CD4-positive, alpha-beta T cell treated with Interleukin-15 for 4 hours (primary cell): ENCODE measurements at regions not wholly inside any gene's neighbourhood (a gene's known extent, or its start where the extent isn't known, plus 50 kb on each side); places are given as distances from the start of the nearest gene placed in this dataset.
"Not testable (repeated sequence)": the region's sequence is repeated elsewhere in the genome, so short reads cannot be mapped to it uniquely, and the experiment has no call there.

Source experiments
- DNase-seq: peaks from one replicate; pipeline ENCODE4 v3.0.0-alpha.2; 2020; ENCODE audit warnings: low spot score

DNA sequence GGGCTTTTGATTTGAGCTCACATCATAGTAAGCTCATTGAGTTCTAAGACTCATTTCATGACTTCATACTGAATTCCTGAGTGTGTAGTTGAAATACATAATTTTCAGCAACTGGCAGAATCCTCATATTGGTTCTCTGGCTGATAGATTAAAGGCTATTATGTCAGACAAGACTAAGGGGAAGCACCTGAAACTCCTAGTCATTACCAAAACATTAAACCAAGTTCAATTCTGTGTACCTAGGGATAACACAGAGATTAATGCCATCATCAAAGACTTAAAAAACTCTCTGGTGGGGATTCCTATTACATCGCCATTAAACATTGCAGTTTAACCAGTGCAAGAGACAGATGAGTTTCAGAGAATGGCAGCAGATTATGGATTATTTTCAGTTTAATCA, 339.1 kb downstream of the PTPRC start:
- no peak for DNase-seq

DNA sequence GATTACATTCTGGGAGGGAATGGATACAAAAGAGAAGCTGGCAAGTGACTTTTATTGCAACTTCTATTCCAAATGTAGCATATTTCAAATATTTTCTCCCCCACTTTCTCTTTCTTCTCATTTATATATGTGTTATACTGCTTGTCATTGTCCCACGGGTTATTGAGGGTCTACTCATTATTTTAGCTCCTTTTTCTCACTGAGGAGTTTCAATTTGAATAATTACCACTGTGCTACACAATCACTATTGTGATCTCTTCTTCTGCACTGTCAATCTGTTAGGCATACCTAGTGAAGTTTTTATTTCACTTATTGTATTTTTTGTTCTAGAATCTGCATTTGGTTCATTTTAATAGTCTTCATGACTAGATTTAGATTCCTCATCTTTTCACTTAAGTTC, 339.7 kb downstream of the PTPRC start:
- DNase-seq: no peak

DNA sequence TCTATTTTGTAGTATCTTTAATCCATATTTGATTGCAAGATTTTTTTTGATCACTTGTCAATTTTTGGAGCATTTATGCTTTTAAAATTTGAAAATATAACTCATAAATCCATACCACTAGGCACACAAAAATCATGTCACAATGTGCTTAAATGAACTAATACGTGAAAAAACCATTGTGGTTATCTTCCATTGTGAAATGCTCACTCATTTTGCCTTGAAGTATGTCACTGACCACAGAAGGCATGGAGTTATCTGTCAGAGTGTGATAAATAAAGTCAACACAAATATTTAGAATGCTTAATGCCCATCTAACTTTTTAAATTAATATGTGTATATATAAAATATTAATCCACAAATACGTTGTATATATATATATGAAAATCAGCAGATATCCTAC, 347.2 kb downstream of the PTPRC start:
- no peak for DNase-seq

DNA sequence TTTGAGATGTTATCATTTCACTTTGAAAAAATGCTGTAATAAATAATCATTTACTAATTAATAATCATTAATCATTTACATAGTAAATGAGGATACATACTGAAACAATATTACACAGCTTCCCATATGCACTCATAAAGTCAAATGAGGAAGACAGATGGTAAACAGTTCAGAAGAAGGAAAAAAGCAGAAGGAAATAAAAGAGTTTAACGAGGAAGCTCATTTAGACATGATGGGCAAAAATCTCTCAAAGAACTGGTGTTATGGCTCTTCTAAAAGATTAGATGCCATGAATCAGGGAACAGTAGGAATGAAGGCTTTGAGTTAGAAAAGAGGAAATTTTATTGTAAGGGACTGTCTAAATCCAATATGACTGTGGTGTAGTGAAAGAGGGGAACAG, 347.6 kb downstream of the PTPRC start:
- no peak for DNase-seq

DNA sequence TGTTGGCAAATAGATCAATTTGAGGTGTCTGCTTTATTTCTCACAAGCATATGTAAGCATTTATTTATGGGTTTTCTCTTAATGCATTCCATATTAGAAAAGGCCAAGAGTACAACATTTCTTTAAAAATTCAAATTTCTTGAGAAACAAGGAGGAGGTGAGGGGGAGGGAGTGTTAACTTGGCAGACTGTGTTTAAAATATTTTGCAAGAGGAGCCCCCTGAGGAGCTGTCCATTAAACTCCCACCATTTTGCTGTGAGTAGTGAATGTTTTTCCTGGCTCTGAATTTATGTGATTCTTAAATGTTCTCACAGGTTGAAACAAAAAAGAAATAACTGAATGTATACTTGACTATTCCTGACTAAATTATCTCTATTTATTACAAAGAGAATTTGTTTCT, 363.8 kb downstream of the PTPRC start:
- DNase-seq: no peak

DNA sequence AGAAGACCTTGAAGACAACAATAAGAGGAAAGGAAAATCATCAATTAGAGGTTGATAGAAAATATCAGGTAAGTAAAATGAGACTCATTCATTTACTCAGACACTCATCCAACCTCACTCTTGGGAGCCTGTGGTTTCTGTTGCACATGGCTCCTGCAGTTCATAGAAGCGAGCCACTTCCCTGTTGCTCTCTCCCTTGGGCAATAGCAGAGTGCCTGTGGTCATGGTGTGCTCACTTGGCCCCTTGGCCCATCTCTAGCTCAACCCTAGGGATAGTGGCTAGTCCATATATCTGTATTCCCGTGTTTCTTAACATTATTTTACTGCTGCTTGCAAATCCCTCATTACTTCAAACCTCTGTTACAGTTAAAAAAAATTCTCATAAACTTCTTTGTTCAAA, 368.6 kb downstream of the PTPRC start:
- DNase-seq: no peak

DNA sequence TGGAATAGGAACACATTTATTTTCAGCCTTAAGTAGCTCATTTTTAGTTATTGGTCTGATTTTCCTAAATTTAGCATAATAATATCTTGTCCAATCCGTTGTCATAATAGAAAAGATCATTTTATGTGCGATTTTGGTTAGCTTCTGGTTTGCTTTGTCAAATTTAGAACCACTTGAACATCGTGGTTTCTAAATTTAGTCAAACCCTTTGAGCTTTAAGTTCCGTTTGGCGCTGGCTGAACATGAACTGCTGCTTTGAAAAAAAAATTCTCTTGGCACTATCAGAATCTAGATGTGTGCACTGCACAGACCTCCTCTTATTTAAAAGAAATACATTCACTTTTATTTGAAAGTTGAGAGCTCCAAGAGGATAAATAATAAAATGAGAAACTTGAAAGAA, 370.6 kb downstream of the PTPRC start:
- DNase-seq: no peak

DNA sequence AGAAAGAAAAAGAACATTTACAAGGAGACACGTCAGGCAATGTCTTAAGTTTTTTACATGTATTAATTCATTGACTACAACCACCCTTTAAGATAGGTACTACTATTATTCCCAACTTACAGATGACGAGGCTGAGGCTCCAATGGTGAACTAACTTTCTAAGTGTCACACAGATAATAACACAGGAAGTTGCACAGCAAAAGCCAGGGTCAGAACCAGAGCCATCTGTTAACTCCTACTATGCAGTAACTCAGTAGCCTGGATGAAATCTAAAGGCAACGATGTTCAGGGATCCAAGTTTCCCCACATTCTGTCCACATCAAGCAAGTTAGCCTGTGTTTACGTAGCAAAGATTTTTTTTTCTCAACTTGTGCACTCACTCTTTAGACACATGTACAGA, 371.7 kb downstream of the PTPRC start:
- DNase-seq: peak; percentile 4

DNA sequence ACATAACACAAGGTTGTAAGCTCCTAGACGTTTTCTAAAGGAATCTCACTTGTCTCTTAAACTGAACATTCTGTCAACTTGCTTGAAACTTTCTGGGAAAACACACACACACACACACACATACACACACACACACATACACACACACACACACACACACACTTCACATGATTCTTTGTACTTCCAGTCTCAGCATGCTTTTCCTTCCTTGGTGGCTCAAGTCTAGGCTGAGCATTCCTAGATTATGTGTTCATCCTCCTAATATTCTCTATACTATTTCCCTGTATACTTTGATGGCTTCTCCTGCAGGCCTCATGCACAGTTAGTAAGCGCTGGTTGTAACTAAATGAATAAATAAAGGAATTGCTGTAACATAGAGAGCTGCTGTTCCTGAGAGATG, 372.1 kb downstream of the PTPRC start:
- no peak for DNase-seq

DNA sequence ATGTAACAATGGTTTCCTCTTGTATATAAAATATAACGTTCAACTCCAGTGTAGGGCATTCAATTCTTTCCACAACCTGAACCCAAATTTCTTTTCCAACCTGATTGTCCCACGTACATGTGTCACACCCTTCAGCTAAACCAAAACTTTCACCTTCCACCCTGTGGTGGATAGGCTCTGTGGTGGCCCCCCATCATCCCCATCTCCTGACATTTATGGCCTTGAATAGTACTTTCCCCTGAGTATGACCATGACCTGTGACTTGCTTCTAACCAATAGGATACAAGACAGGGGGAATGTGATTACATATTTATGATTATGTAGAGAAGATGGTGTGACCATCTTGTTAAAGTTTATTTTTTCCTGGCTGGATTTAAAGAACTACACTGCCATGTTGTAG, 377.0 kb downstream of the PTPRC start:
- no peak for DNase-seq

DNA sequence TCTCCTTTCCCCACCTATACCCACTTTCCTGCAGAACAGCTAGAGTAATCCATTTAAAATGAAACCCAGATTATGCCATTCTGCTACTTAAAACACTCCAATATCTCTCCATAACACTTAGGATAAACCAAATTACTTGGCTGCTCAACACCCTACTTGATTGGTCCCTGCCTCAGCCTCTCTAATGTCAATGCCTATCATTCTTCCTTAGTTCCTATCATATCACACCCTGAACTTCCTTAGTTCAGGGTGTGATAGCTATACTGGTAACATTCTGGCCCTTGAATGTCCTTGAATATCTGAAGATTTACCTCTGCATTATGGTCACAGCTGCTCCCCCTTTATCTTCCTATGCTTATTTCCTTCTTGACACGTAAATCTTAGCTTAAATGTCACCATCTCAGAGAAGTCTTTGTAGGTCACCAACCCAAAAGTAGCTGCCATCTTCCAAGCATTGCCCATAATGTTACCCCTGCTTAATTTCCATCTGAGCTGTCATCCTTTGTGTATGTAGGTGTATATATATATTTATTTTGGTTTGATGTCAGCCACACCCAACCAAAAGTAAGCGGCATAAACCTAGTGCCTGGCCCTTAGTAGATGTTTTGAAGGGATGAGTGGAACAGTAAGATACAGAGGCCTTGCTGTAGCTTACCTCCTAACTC, 379.8 kb downstream of the PTPRC start:
- no peak for DNase-seq

DNA sequence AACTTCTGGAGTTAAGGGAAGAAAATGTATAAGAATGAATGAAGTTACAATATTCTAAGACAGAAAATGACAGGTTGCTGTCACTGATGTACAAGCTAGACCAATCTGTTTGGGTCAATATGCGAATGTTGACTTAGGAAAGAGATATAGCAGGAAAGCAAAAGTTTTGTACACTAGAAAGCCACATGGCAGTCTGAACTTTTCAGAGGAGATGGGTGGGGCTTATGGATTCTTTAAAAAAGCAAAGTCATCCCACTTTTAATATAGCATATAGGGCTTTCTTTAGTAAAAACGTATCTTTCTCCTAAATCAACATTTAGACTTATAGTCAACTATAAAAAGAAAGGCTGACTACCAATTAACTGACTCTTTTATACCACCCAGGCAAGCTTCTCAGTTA, 381.2 kb downstream of the PTPRC start:
- no peak for DNase-seq

DNA sequence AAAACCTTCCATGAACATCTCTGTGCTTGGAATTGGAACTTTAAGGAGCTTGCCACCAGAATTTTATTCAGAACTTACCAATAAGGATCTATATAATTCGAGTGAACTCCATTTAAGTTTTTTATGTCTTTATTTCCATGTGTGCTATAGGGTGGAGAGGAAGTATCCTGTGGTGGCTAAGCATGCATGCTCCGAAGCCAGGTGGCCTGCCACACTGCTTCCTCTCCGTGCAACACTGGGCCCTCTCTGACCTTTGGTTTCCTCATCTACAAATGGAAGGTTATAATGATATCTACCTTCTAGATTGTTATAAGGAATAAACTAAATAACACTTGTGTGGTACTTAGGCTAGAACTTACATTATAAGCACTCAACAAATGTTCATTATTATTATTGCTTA, 382.1 kb downstream of the PTPRC start:
- no peak for DNase-seq

DNA sequence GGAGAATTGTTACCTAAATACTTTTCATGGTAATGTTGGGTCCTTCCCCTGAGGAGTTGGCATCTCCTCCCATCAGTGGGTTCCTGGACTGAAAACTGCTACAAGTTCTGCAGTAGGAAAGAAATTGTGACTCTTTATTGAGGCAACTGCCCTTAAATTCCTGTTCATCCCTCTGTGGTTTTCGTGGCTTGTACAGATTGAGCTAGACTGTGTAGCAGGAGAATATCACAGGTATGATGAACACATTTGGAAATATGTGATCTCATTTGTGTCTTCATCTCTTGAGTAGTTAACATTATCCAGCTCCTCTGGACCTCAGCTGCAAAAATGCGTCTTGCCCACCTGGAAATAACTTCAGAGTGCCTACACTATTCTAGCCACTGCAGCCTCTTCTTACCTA, 390.6 kb downstream of the PTPRC start:
- no peak for DNase-seq

DNA sequence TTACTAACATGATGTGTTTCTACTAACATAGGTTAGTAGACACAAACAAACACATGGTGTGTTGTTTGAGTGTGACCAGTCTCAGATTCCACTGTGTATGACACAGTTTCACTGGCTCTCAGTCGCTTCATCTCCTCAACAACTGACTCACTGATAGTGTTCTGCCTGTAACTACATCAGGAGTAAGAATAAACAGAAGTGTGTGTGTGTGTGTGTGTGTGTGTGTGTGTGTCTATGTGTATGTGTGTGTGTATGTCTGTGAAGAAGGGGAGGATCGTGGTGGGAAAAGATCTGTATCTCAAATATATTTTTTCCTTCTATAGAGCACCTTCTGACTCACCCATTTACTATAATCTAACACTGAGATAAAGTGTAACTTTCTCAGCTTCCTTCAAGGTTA, 391.0 kb downstream of the PTPRC start:
- no peak for DNase-seq

DNA sequence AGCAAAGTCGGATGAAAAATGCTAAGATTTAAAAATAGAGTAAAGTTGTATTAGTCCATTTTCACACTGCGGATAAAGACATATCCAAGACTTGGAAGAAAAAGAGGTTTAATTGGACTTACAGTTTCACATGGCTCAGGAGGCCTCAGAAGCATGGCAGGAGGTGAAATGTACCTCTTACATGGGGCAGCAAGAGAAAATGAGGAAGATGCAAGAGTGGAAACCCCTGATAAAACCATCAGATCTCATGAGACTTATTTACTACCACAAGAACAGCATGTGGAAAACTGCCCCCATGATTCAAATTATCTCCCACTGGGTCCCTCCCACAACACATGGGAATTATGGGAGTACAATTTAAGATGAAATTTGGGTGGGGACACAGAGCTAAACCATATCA, 391.7 kb downstream of the PTPRC start:
- not testable (repeated sequence) for DNase-seq

DNA sequence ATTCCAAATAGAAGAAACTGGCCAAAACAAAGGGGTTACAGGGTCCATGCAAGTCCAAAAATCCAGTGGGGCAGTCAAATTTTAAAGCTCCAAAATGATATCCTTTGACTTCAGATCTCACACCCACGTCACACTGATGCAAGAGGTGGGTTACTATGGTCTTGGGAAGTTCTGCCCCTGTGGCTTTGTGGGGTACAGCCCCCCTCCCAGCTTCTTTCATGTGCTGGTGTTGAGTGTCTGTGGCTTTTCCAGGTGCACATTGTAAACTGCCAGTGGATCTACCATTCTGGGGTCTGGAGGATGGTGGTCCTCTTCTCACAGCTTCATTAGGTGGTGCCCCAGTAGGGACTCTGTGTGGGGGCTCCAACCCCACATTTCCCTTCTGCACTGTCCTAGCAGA, 392.3 kb downstream of the PTPRC start:
- DNase-seq: not testable (repeated sequence)

DNA sequence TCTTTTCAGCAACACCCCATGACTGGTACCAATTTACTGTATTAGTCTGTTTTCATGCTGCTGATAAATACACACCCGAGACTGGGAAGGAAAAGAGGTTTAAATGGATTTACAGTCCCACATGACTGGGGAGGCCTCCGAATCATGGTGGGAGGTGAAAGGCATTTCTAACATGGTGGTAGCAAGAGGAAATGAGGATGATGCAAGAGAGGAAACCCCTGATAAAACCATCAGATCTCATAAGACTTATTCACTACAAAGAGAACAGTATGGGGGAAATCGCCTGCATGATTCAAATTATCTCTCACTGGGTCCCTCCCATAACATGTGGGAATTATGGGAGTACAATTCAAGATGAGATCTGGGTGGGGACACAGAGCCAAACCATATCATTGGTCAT, 393.6 kb downstream of the PTPRC start:
- DNase-seq: not testable (repeated sequence)

DNA sequence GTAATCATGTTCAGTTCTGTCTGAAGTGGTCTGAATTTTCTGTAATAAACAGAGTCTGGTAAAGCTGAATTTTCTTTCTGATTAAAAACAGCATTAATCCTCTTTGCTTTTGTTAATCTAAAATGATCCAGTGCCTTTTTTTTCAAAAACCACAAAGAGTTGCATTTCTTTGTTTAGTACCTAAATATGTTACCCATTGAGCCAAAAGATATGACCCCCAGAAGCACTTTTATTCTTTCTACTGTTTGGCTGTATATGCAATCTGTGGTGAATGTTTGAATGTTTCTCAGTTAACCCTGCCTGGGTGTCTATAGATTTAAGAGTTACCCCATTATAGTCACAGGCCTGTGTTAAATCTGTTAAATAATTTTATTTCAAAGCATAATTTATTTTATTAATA, 394.8 kb downstream of the PTPRC start:
- DNase-seq: no peak

DNA sequence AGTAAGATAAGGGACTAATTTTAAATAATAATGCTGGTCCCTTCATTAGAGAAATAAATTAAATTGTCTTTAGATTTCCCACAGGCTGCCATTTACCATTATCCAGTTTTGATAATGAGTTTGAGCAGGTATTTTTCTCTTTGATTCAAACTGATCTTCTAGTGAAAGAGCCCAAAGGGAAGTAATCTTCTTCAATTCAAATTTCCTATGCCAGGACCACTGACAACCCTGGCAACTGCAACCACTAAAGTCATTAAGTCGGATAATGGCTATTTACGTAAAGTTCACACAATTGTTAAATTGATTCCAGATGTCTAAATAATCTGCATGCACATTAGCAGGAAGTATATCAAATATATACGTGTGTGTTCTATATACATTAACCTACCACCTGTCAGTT, 399.3 kb downstream of the PTPRC start:
- DNase-seq: no peak

DNA sequence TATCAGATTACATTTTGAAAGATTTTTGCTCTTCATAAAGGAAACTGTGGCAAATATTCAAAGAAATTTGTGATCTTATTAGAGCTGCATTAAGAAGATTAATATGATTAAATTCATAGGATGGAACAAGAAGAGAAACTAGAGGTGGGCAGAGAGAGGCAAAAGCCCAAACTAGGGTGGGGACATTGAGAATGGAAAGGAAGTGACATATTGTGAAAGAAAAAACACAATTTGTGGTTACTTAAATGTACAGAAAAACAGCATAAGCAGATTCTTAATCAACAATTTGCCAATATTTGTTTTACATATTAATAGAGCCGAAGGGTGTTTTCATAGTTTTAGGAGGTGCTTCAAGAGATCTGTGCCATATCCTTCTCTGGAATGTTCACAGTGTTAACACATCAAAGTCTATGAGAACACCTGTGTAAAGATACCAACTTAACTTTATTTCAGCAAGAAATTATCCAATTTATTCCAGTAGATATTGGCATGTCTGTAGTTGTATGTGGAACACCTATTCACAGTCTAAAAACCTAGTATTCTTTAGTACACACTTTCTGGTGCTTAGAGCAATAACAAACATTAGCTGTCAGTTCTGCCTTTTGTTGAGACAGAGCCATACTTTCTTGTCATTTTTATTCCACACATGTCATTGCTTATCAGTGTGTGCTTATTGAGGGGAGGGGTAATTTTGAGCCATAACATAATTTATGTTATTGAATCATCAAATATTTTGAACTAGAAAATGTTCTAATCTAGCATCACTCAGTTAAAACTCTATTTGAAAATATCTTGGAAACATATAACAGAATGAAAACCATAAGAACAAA, 401.5 kb downstream of the PTPRC start:
- DNase-seq: no peak

DNA sequence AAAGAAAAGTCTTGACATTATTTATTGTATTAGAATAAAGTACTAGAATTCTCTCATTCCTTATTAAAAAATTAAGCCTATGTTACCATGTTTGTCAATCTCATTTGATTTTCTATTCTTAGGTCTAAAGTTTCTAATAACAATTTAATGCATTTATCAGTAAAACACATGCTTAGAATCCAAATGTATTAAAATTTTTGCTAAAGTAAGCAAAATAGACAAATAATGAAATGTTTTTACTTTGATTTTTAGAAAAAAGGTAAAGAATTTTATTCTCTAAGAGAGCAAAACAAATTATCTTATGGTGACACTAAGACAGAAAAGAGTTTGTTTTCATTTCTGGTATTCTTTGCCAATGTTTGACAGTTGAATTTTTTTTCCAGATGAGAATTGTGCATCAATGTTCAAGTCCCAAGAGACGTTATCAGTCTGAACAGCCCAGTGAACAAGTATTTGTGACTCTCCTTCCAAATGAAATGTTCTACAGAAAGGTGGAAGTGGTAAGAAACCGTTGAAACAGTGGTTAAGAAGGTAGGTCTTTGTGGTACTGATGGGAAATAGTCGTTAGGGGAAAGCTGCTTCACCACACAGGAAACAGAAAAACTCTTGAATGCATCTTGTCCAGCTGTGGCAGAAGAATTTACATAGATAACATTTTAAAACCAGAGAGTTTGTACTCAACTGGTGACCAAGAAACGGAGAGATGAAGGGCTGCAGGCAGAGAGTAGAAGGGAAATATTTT, 402.5 kb downstream of the PTPRC start:
- peak; percentile 33 for DNase-seq

DNA sequence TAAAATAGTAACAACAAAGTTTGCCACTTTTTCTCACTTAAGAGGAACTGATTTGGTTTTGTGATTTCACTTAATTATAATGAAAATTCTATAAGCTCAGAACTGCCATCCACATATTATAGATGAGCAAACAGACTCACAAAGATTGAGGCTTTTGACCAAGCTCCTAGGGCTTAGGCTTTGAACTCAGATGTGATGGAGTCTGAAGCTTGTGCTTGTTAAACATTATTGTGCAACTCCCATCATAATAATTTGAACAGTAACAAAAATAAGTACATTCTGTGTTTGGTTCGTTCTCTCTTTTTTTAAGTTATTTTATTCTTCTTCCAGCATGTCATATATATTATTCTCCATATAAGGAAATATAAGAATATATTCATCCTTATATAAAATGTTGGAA, 403.4 kb downstream of the PTPRC start:
- no peak for DNase-seq
